ENCODE measurements at regions not wholly inside any gene's neighbourhood (a gene's known extent, or its start where the extent isn't known, plus 50 kb on each side); places are given as distances from the start of the nearest gene placed in this dataset.
A peak's percentile ranks its signal among the peaks of the same experiment; 100 is the strongest.
"Not testable (repeated sequence)": the region's sequence is repeated elsewhere in the genome, so short reads cannot be mapped to it uniquely, and the experiment has no call there.

GRCh38 chr12:104906695-104907094 is 51.4 kb downstream of the SLC41A2 start:
- DNase-seq: no peak

GRCh38 chr12:104905446-104905845 is 52.6 kb downstream of the SLC41A2 start:
- not testable (repeated sequence) for DNase-seq

- DNase-seq: no peak
These were observed 54.3 kb downstream of the SLC41A2 start for GRCh38 chr12:104903648-104904423.

GRCh38 chr12:104902125-104902524 is 56.0 kb downstream of the SLC41A2 start:
- no peak for DNase-seq

- DNase-seq: no peak
These were observed 61.4 kb downstream of the SLC41A2 start for GRCh38 chr12:104896710-104897109.

GRCh38 chr12:104896146-104896545 is 61.9 kb downstream of the SLC41A2 start:
- DNase-seq: no peak

- DNase-seq: no peak
These were observed 62.7 kb downstream of the SLC41A2 start for GRCh38 chr12:104895415-104895814.

GRCh38 chr12:104890476-104891096 is 67.5 kb downstream of the SLC41A2 start:
- DNase-seq: no peak

GRCh38 chr12:104889735-104890134 is 68.4 kb downstream of the SLC41A2 start:
- no peak for DNase-seq

- no peak for DNase-seq
These were observed 69.2 kb downstream of the SLC41A2 start for GRCh38 chr12:104888892-104889291.

GRCh38 chr12:104888481-104888880 is 69.6 kb downstream of the SLC41A2 start:
- no peak for DNase-seq

GRCh38 chr12:104887452-104887851 is 70.6 kb downstream of the SLC41A2 start:
- DNase-seq: no peak

GRCh38 chr12:104886418-104887401 is 71.4 kb downstream of the SLC41A2 start:
- no peak for DNase-seq

GRCh38 chr12:104878858-104879257 is 79.2 kb downstream of the SLC41A2 start:
- DNase-seq: not testable (repeated sequence)

GRCh38 chr12:104877103-104877705 is 80.9 kb downstream of the SLC41A2 start:
- DNase-seq: peak; percentile 4

GRCh38 chr12:104873374-104873773 is 84.7 kb downstream of the SLC41A2 start:
- DNase-seq: no peak

- no peak for DNase-seq
These were observed 87.3 kb downstream of the SLC41A2 start for GRCh38 chr12:104870797-104871196.

- DNase-seq: no peak
These were observed 91.8 kb downstream of the SLC41A2 start for GRCh38 chr12:104866291-104866690.

- DNase-seq: no peak
These were observed 93.0 kb downstream of the SLC41A2 start for GRCh38 chr12:104865080-104865479.

GRCh38 chr12:104864668-104865067 is 93.4 kb downstream of the SLC41A2 start:
- DNase-seq: no peak

- DNase-seq: no peak
These were observed 94.7 kb downstream of the SLC41A2 start for GRCh38 chr12:104863296-104863948.

Data from activated T-cell treated with anti-CD3 and anti-CD28 coated beads for 4 hours (primary cell).